ENCODE measurements at regions not wholly inside any gene's neighbourhood (a gene's known extent, or its start where the extent isn't known, plus 50 kb on each side); places are given as distances from the start of the nearest gene placed in this dataset.

DNA sequence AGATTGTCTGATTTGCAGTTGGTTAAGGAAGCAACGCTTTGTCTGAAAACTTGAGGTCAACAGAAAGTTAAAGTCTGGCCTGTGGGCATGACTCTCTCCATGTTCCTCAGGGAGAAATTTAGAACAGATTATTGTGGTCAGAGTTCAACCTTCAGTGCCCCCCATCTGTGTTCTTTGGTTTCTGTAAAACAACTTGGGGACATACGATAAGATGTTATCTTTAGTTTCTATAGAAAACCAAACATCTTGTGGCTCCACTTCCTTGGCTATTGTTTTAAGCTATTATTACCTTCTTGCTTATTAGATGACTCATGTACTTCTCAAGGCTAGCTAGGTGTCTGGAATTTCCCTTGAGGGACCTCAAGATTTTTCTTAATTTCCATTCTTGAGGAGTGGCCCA is 507.7 kb downstream of the PDHA2 start:
- TF ChIP-seq, protein P1, sequence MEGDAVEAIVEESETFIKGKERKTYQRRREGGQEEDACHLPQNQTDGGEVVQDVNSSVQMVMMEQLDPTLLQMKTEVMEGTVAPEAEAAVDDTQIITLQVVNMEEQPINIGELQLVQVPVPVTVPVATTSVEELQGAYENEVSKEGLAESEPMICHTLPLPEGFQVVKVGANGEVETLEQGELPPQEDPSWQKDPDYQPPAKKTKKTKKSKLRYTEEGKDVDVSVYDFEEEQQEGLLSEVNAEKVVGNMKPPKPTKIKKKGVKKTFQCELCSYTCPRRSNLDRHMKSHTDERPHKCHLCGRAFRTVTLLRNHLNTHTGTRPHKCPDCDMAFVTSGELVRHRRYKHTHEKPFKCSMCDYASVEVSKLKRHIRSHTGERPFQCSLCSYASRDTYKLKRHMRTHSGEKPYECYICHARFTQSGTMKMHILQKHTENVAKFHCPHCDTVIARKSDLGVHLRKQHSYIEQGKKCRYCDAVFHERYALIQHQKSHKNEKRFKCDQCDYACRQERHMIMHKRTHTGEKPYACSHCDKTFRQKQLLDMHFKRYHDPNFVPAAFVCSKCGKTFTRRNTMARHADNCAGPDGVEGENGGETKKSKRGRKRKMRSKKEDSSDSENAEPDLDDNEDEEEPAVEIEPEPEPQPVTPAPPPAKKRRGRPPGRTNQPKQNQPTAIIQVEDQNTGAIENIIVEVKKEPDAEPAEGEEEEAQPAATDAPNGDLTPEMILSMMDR (IDR thresholded peaks at IDR 0.05): no peak
- no peak for TF ChIP-seq POLR2AphosphoS5 (IDR thresholded peaks at IDR 0.05)

Data from suprapubic skin (tissue), 3 donors.